ENCODE measurements at regions not wholly inside any gene's neighbourhood (a gene's known extent, or its start where the extent isn't known, plus 50 kb on each side); places are given as distances from the start of the nearest gene placed in this dataset.

GRCh38 chr3:139095803-139096466, 51.2 kb upstream of the PRR23C start:
- Mint-ChIP-seq H3K9me3 (peaks cover 17% of the 10 kb centered on the region), H3K4me3 (no peak overlapping the region), H3K27me3 (ENCODE audit: low read depth, poor library complexity) (peaks cover 23% of the 10 kb centered on the region), H3K4me1 (no peaks in the 10 kb centered on the region), H3K36me3 (ENCODE audit: low read depth) (no peaks in the 10 kb centered on the region), H3K27ac (no peak overlapping the region)
- no peak for DNase-seq
- no peak for TF ChIP-seq CTCF (IDR thresholded peaks at IDR 0.05)

- H3K36me3 Mint-ChIP-seq (ENCODE audit: low read depth), result no peaks in the 10 kb centered on the region
- H3K4me1 Mint-ChIP-seq, result peaks cover 5% of the 10 kb centered on the region
- peaks cover 26% of the 10 kb centered on the region for H3K27me3 Mint-ChIP-seq (ENCODE audit: low read depth, poor library complexity)
- peaks cover 14% of the 10 kb centered on the region for H3K9me3 Mint-ChIP-seq
- H3K4me3 Mint-ChIP-seq, result no peak overlapping the region
- TF ChIP-seq CTCF (IDR thresholded peaks at IDR 0.05), result no peak
- H3K27ac Mint-ChIP-seq, result no peak overlapping the region
- no peak for DNase-seq
These were observed 52.0 kb upstream of the PRR23C start for GRCh38 chr3:139096670-139097069.

GRCh38 chr3:139098391-139098790, 53.7 kb upstream of the PRR23C start:
- TF ChIP-seq CTCF (IDR thresholded peaks at IDR 0.05), result no peak
- DNase-seq, result no peak
- H3K27ac Mint-ChIP-seq, result no peak overlapping the region
- H3K36me3 Mint-ChIP-seq (ENCODE audit: low read depth), result no peaks in the 10 kb centered on the region
- peaks cover 1% of the 10 kb centered on the region for H3K9me3 Mint-ChIP-seq
- peaks cover 27% of the 10 kb centered on the region for H3K27me3 Mint-ChIP-seq (ENCODE audit: low read depth, poor library complexity)
- peaks cover 16% of the 10 kb centered on the region for H3K4me1 Mint-ChIP-seq
- H3K4me3 Mint-ChIP-seq, result no peak overlapping the region

GRCh38 chr3:139099968-139100817, 55.5 kb upstream of the PRR23C start:
- Mint-ChIP-seq H3K27me3 (ENCODE audit: low read depth, poor library complexity) (peaks cover 26% of the 10 kb centered on the region), H3K9me3 (no peaks in the 10 kb centered on the region), H3K4me1 (peaks cover 20% of the 10 kb centered on the region), H3K36me3 (ENCODE audit: low read depth) (no peaks in the 10 kb centered on the region), H3K4me3 (no peak overlapping the region), H3K27ac (no peak overlapping the region)
- no peak for DNase-seq
- TF ChIP-seq CTCF (IDR thresholded peaks at IDR 0.05), result no peak

GRCh38 chr3:139100821-139101220, 56.1 kb upstream of the PRR23C start:
- no peak for DNase-seq
- peaks cover 22% of the 10 kb centered on the region for H3K27me3 Mint-ChIP-seq (ENCODE audit: low read depth, poor library complexity)
- H3K27ac Mint-ChIP-seq, result no peak overlapping the region

More at GRCh38 chr3:139100821-139101220, 56.1 kb upstream of the PRR23C start:
- no peak for TF ChIP-seq CTCF (IDR thresholded peaks at IDR 0.05)
- H3K4me3 Mint-ChIP-seq, result no peak overlapping the region
- H3K9me3 Mint-ChIP-seq, result no peaks in the 10 kb centered on the region
- no peaks in the 10 kb centered on the region for H3K36me3 Mint-ChIP-seq (ENCODE audit: low read depth)
- H3K4me1 Mint-ChIP-seq, result peaks cover 20% of the 10 kb centered on the region
